HG03457 (cell line): ENCODE measurements at regions not wholly inside any gene's neighbourhood (a gene's known extent, or its start where the extent isn't known, plus 50 kb on each side); places are given as distances from the start of the nearest gene placed in this dataset.
"Not testable (repeated sequence)": the region's sequence is repeated elsewhere in the genome, so short reads cannot be mapped to it uniquely, and the experiment has no call there.

Experiments used
- ATAC-seq: cut with Tn5 transposase; IDR thresholded peaks from one replicate; pipeline ENCODE4 v1.9.1; 2021; ENCODE audit warnings: moderate number of reproducible peaks; ENCODE audit not compliant: unreplicated experiment

GRCh38 chr16:58821886-58822285 lies 87.8 kb upstream of the GOT2 start:
- ATAC-seq, result no peak

GRCh38 chr16:58820411-58820810 lies 86.3 kb upstream of the GOT2 start:
- ATAC-seq, result no peak

GRCh38 chr16:58815181-58815888 lies 81.2 kb upstream of the GOT2 start:
- no peak for ATAC-seq

- ATAC-seq, result no peak
Measured at GRCh38 chr16:58814348-58814801, 80.3 kb upstream of the GOT2 start.

GRCh38 chr16:58809213-58809612 lies 75.1 kb upstream of the GOT2 start:
- no peak for ATAC-seq

GRCh38 chr16:58807276-58807675 lies 73.2 kb upstream of the GOT2 start:
- ATAC-seq, result no peak

- no peak for ATAC-seq
Measured at GRCh38 chr16:58801838-58802237, 67.7 kb upstream of the GOT2 start.

GRCh38 chr16:58797137-58797801 lies 63.2 kb upstream of the GOT2 start:
- ATAC-seq, result no peak

- ATAC-seq, result no peak
Measured at GRCh38 chr16:58793366-58793765, 59.2 kb upstream of the GOT2 start.

- ATAC-seq, result no peak
Measured at GRCh38 chr16:58792188-58792587, 58.1 kb upstream of the GOT2 start.

- ATAC-seq, result not testable (repeated sequence)
Measured at GRCh38 chr16:58790816-58791557, 56.9 kb upstream of the GOT2 start.

GRCh38 chr16:58789351-58789750 lies 55.2 kb upstream of the GOT2 start:
- ATAC-seq, result no peak
